ENCODE measurements at regions not wholly inside any gene's neighbourhood (a gene's known extent, or its start where the extent isn't known, plus 50 kb on each side); places are given as distances from the start of the nearest gene placed in this dataset.

GRCh38 chr10:27319752-27320431 lies 79.3 kb upstream of the ACBD5 start:
- no peak for TF ChIP-seq CTCF (IDR thresholded peaks at IDR 0.05)
- no peak for TF ChIP-seq POLR2A (IDR thresholded peaks at IDR 0.05)
